ENCODE measurements at regions not wholly inside any gene's neighbourhood (a gene's known extent, or its start where the extent isn't known, plus 50 kb on each side); places are given as distances from the start of the nearest gene placed in this dataset.

DNA sequence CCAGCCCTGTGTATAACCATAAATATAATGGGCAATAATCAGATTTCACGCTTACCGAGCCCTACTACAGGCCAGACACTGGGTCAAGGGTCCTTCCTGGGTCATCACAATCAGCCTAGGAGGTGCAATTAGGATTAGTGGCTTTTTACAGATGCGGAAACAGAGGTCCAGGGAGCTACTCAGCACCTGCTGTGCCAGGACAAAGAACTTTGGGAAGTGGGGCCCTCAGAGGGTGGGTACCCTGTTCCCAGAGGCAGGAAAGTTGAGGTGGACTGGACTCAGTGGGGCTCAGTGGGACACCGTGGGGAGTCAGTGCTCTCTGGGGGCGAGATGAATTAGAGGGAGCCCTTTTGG, 77.2 kb downstream of the CEBPB start:
- no peak for TF ChIP-seq POLR2A (conservative IDR thresholded peaks at IDR 0.05)
- no peak for TF ChIP-seq BHLHE40 (IDR thresholded peaks at IDR 0.05; ENCODE audit: low read length)
- TF ChIP-seq, protein P1, sequence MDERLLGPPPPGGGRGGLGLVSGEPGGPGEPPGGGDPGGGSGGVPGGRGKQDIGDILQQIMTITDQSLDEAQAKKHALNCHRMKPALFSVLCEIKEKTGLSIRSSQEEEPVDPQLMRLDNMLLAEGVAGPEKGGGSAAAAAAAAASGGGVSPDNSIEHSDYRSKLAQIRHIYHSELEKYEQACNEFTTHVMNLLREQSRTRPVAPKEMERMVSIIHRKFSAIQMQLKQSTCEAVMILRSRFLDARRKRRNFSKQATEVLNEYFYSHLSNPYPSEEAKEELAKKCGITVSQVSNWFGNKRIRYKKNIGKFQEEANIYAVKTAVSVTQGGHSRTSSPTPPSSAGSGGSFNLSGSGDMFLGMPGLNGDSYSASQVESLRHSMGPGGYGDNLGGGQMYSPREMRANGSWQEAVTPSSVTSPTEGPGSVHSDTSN (CRISPR knock-in tag; IDR thresholded peaks at IDR 0.05; ENCODE audit: low read depth) = no peak
- TF ChIP-seq, protein P1 (tag; conservative IDR thresholded peaks at IDR 0.05; ENCODE audit: low read depth) = no peak

Data from K562 (cell line).